Coronary artery (tissue), 2 donors: ENCODE measurements at regions not wholly inside any gene's neighbourhood (a gene's known extent, or its start where the extent isn't known, plus 50 kb on each side); places are given as distances from the start of the nearest gene placed in this dataset.

Experiments
- DNase-seq: peaks from one replicate; pipeline ENCODE4 v3.0.0-alpha.2; 2017; ENCODE audit warnings: low spot score
- H3K27ac ChIP-seq, 2 donors: fragments of 200-600 bp; sonication (generic); one replicate each; pipeline ENCODE4 v1.5.1; 2016 to 2019
- H3K4me3 ChIP-seq: fragments of 200-600 bp; sonication (generic); 2 replicates; pipeline ENCODE4 v1.5.1; 2016; ENCODE audit warnings: mild to moderate bottlenecking, moderate library complexity
- CTCF ChIP-seq: fragments of 200-600 bp; sonication (generic); IDR thresholded peaks from one replicate; pipeline ENCODE4 v1.5.1; 2019; ENCODE audit warnings: antibody characterized with exemption

- Histone ChIP-seq H3K4me3 (no peak overlapping the region), H3K27ac (no peak overlapping the region)
- no peak for TF ChIP-seq CTCF
- no peak for DNase-seq
Measured at GRCh38 chr10:106506526-106507283, 657.8 kb downstream of the SORCS1 start.

GRCh38 chr10:106504536-106504935, 660.0 kb downstream of the SORCS1 start:
- TF ChIP-seq CTCF = no peak
- DNase-seq = no peak
- H3K27ac ChIP-seq = no peak overlapping the region
- H3K4me3 ChIP-seq = no peak overlapping the region

DNA sequence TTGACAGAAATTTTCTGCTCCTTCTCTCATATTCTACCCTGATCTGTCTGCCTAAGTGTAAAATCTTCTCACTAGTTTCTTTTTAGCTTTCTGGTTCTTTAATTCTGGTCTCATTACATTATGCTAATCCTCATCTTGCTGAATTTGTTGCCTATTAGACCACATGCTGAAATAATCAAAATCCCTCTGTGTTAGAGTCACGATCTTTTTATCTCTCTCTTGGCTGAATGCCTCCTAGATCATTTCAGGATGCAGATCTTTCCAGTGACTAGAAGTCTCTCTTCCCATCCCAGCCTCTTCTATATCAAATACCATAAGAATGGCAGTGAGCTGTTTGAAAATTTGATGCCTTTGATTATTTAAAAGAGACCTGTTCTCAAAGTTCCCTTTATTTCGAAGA, 661.9 kb downstream of the SORCS1 start:
- DNase-seq = no peak
- Histone ChIP-seq H3K4me3 (no peak overlapping the region), H3K27ac (no peak overlapping the region)
- TF ChIP-seq CTCF = no peak

- H3K27ac ChIP-seq = no peak overlapping the region
Measured at GRCh38 chr10:106500925-106501525, 663.5 kb downstream of the SORCS1 start.

DNA sequence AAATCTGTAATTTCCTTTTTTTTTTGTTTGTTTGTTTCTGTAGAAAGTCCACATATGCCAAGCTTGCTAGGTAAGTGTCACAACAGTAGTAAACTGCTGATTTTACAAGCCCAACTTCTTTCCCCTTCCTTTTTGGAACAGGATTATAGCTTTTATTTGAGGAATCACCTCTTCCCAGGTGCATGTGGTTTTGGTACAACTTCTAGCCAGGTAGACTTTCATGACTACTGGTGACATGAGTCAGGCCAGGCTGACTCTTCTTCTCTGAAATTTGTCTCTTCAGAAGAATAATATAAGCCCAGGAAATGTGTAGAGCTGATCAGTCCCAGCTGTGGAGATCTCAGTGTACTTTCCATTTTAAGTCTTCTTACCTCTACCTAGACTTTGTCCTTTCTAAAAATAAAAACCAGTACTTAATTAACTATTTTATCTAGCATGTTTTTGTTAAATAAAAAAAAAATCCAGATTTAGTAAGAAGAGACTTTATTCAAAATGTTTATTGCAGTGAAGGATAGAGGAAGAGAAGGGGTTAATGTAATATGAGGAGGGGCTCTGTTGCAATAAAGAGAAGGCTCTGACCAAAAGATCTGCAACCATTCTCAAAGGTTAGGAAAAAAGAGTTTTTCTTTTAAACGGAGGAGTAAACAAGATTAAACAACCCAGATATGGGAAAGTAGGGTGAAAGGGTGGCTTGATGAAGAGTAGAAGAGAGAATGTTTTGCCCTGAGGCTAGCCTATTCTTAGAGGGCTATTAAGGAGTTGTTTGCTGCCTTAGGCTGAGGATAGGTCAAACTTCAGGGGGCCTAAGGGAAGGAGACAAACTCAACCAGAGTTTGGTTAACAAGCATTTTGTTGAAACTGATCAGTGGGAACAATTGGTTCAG, 664.2 kb downstream of the SORCS1 start:
- no peak for DNase-seq
- no peak for TF ChIP-seq CTCF
- H3K27ac ChIP-seq = no peak overlapping the region
- no peak overlapping the region for H3K4me3 ChIP-seq

More at GRCh38 chr10:106500925-106501525, 663.5 kb downstream of the SORCS1 start:
- no peak overlapping the region for H3K4me3 ChIP-seq
- no peak for TF ChIP-seq CTCF
- DNase-seq = no peak

- no peak for DNase-seq
- TF ChIP-seq CTCF = no peak
- Histone ChIP-seq H3K27ac (no peak overlapping the region), H3K4me3 (no peak overlapping the region)
Measured at GRCh38 chr10:106499448-106499847, 665.1 kb downstream of the SORCS1 start.
